ENCODE measurements at regions not wholly inside any gene's neighbourhood (a gene's known extent, or its start where the extent isn't known, plus 50 kb on each side); places are given as distances from the start of the nearest gene placed in this dataset.
"Not testable (repeated sequence)": the region's sequence is repeated elsewhere in the genome, so short reads cannot be mapped to it uniquely, and the experiment has no call there.

DNA sequence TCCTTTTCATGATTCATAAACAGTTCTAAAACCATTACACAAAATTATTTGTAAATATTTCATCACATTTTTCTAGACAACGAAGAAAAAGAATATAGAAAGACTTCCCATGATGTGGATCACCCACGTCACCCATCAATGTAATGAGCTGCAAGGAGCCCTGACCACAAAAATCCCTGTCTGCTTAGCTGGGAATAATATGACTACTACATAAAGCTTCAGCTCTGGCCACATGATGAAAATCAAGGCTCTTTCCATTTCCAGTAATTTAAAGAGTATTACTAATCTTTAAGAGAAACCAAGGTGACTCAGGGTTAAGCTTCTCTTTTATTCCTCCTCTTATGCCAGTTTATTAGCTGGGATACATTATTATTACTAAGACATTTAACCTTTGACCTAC is 180.8 kb upstream of the CACNA2D1 start:
- DNase-seq, result no peak

DNA sequence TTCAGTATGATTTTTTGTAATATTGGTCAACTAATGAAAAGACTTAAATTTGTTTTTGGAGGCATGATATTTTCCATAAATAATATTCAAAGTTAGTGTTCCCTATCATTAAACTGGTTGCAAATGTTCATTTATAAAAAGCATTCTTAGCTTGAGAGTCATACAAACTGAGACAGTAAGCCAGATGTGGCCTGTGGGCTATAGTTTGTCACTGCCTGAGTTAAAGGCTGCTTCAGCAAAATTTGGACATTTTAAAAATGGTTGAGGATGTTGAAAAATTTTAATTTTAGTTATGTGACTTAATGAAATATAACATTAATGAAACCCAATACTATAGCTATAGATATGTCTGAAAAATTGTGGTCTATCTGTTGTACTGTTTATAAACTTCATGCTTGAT is 180.2 kb upstream of the CACNA2D1 start:
- no peak for DNase-seq

DNA sequence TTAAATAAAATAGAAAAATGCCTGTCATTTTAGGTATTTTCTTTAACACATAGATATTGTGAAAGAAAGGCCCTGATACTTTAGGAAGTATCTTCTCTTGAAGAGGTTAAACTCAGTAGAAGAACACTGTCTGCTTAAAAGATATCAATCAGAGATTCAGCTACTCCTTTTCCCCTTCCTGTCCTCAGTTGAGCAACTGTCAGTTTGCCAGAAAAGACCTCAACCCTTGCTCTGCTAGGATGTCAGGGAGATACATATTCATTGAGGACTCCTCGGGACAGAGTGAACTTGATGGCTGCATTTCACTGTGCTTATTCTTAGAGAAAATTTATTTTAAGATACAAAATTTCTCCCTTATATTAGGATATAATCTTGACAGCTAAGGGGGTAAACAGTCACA is 173.6 kb upstream of the CACNA2D1 start:
- no peak for DNase-seq

DNA sequence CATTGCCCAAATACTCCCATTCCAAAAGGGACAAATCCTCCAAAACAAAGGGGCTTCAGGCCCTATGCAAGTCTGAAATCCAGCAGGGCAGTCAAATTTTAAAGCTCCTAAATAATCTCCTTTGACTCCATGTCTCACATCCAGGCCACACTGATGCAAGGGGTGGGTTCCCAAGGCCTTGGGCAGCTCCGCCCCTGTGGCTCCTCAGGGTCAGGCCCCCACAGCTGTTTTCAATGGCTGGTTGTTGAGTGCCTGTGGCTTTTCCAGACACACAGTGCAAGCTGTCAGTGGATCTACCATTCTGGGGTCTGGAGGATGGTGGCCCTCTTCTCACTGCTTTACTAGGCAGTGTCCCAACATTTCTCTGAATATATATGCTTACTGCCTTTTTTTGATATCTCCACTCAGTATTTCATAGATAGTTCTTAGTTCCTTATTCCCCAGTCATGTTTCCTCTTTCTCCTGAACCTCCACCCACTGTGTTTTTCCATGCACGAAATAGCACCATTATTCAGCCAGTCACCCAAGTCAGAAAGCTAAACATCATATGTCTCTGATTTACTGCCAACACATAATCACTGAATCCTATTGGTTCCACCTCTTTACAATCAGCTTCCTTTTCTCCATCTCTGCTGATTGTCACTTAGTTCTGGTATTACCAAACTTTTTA is 172.6 kb upstream of the CACNA2D1 start:
- DNase-seq, result no peak

DNA sequence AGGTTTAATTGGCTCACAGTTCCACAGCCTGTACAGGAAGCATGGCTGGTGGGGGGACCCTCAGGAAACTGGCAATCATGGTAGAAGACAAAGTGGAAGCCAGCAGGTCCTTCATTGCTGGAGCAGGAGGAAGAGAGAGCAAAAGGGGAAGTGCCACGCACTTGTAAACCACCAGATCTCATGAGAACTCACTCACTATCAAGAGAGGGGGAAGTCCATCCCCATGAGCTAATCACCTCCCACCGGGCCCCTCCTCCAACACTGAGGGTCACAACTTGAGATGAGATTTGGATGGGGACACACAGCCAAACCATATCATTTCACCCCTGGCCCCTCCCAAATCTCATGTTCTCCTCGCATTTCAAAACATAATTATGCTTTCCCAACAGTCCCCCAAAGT is 171.9 kb upstream of the CACNA2D1 start:
- no peak for DNase-seq

DNA sequence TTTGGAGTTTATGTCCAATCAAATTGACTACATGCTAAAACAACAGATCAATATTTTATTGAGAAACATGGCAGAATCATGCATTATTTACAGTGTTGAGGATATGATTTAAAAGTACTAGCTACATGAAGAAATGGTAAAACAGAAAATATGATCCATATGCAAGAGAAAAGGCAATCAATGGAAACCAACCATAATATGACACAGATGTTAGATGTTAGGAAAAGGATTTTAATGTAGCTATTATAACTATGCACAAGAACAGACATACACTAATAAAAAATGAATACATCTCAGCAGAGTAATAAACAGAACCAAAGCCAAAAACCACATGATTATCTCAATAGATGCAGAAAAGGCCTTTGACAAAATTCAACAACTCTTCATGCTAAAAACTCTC is 166.2 kb upstream of the CACNA2D1 start:
- DNase-seq, result no peak

DNA sequence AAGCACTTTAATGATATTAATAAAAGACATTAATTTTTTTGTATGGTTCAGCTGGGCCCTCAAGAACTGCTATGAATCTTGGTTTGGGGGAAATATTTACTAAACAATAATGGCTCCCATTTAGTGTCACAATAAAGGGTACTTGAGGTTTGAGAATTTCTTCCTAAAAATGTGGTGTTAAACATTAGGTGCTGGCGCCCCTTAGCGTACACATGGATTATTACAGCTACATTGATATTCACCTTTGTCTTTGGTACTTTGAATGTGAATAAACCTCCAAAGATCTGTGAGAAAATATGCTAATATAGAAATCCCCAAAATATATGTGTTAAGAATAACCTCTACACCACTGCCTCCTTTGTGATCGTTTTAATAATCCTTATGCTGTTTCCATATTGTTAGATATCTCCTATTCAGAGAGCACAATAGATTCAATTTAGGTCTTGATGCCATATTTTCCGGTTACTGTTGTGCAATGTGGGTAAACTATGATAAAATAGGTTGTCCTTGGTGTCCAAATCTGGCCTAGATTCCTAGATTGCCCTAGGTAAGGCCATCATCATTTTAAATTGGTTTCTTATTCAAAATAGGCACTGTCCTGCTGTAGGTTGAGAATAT is 161.8 kb upstream of the CACNA2D1 start:
- DNase-seq, result peak; percentile 45

DNA sequence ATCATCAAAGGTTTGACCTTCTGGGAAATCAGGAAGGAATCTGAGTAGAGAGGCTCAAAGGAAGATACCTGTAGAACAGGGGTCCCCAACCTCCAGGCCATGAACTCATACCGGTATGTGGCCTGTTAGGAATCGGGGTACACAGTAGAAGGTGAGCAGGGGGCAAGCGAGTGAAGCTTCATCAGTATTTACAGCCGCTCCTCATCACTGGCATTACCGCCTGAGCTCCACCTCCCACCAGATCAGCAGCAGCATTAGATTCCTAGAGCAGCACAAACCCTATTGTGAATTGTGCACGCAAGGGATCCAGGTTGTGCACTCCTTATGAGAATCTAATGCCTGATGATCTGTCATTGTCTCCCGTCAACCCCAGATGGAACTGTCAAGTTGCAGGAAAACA is 158.5 kb upstream of the CACNA2D1 start:
- no peak for DNase-seq

DNA sequence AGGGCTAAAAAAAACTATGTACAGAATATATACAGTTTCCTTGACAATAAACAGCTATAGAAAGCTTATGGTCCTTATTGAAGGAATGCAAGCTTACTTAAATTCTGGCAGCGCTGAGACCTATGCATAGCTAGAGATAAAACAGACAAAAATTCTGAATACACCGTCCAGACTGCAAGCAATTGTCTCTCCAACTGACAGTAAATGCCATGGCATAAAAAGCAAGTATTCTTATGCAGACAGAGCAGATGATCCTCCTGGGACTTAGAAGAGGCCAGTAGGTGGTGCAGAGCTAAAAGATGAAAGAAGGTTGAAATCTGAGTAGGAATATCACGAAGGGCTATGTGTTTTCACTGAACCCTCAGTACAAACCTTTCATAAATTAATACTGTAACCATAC is 157.0 kb upstream of the CACNA2D1 start:
- DNase-seq, result no peak

DNA sequence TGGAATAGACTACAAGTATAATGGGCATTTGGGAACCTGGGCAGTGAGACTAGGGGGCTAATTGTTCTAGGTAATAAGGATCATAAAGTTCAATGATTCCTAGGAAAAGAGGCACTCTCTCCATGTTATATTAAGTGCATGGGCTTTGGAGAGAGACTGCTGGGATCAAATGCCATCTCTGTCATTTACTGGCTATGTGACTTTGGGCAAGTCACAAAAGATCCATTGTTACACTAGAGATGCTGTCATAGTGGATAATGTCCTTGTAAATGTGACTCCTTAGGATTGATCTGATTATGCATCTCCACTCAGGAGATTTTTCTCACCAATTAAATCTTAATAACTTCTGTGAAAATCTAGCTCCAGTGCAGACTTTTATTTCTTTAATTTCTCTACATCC is 156.3 kb upstream of the CACNA2D1 start:
- no peak for DNase-seq

DNA sequence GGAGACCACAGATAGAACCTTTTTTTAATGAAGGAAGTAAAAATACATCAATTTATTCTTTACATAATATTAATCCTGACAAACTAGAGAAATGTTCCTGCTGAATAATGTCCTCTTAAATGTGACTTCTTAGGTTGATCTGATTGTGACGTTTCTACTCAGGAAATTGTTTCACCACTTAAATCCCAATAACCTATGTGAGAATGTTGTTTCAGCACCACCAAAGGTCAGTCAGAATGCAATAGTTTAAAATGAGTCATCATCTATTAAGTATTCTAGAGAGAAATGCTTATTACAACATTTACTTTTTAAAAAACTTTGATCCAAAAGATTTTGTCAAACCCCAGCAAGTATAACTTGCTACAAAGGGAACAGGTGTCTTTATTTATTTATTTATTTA is 155.4 kb upstream of the CACNA2D1 start:
- DNase-seq, result no peak

DNA sequence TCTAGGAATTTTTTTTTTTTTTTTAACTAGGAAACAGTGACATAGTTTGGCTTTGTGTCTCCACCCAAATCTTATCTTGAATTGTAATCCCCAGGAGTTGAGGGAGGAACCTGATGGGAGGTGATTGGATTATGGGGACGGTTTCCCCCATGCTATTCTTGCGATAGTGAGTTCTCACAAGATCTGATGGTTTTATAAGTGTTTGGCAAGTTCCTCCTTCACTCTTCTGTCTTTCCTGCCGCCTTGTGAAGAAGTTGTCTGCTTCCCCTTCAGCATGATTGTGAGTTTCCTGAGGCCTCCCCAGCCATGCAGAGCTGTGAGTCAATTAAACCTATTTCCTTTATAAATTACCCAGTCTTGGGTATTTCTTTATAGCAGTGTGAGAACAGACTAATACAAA is 152.2 kb upstream of the CACNA2D1 start:
- DNase-seq, result not testable (repeated sequence)

DNA sequence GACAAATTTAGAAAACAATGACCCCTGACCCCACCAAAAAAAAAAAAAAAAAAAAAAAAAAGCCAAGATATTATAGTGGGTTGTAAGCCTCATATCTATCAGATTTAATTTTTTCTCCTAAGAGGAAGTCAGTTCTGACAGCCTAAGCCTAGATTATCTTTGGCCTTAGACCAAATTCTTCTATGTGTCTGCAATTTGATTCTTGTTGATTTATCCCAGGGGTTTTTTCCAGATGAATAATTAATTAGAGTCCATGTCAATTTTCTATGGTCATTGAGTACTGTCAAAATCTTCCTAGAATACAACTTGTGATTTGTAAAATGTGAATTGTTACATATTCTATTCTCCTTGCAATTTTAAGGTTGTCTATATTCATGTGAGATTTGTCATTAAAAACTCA is 151.6 kb upstream of the CACNA2D1 start:
- no peak for DNase-seq

DNA sequence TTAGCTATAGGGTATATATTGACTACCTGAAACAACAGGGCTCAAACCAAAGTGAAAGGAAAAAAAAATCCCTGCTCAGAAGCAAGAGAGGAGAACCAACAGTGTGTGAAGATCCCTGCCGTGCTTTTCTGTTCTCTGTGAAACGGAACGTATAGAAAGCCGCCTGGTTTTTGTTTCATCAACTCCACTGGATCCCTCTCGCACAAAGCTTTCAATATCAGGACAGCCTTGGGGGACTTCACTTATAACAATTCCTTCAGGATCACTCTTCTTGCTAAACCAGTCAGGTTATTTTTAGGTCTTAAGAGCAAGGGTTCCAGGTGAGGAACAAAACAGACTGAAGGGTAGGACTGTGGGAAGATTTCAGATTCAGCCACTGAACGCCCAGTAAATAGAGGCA is 151.1 kb upstream of the CACNA2D1 start:
- DNase-seq, result no peak

DNA sequence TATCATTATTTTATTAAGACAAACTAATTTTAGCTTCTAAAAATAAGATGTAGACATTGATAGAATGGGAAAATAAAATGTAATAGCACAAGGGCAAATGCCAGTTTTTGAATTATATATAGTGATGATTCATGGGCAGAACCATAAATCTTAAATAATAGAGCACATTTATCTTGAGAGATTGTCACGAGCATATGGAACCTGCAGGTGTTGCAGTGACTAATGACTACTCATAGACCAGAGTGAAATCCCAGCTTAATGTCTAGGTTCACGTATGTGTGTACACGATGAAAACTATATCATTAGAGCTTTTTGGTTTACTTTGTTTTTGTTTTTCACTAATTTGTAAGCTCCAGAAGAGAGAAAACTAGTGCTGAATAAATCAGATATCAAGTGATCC is 150.2 kb upstream of the CACNA2D1 start:
- no peak for DNase-seq

DNA sequence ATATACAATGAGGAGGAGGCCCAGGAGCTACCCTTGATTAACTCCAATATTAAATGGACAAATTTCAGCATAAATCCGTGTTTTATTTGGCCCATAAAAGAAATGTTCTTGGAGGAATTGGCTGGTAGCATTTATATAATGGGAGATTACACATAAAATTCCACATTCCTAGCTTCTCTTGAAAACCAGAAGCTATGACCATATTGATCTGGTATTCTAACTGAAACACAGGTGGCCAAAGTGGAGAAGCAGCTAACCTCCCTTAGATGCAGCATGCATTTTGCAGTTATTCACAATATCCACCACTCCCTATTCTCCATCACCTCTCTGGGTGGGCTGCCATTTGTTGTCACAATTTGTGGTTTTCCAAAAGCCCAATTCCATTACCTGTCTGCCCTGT is 148.8 kb upstream of the CACNA2D1 start:
- no peak for DNase-seq

DNA sequence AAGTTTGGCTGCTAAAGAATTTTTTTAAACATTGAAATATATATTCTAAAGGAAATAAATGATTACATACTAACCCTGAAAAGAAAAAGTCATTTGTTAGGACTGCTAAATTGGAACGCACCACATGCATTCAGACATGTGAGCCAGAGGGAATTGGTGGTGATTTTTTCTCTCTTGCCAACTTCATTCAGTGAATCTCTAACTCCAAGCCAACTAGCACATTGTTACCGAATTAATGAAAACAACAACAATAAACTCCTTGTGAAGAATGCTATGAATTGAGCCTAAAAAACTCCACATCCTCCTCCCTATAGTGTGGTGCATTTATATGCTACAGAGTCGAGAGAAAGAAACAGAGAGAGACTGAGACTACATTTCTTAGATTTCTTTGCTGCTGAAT is 135.5 kb upstream of the CACNA2D1 start:
- DNase-seq, result no peak

DNA sequence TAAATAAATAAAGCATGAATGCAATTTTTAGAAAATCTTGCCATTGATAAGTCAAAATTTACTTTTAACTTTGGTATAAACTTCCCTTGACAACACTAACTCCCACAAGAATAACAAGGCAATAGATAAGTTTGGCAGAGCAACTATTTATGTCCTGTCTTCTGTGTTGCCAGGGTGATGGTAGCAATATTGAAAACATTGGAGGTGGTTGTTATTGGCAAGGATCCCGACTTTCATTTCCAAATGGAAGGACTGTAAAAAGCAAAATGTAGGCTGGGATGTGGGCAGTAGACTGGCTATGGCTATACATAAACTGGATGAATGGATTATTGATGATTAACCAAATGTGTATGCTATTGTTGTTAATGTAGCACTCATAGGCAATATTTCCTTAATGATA is 134.9 kb upstream of the CACNA2D1 start:
- DNase-seq, result no peak

DNA sequence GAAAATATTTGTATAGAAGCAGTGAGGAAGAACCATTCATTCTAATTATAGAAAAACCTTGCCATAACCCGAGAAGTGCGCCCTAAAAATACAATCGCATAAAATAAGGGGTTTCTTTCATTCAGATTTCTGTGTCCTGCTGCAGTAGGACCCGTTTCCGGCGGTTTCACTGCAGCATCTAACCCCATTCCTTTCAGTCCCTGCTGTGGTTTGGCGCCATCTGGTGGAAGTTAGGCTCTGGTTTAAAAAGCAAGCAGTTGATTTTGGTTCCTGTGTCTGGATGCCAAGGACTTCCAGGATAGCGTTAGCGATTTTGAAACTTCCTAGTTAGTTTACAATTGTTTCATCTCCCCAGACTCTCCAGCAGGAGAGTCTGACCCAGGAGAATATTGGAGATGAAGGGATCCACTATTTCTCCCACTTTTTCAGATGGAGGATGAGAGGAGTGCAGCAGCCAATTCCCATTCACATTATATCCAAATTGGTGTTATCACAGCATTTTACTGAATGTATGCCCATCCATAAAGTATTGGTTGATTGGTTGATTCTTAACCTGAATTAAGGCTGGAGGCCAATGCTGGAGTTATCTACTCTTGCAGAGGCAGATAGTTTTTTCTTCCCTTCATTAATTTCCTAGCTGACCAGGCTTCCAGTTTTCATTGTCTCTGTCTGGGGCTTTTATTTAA is 128.8 kb upstream of the CACNA2D1 start:
- DNase-seq, result peak; percentile 88

DNA sequence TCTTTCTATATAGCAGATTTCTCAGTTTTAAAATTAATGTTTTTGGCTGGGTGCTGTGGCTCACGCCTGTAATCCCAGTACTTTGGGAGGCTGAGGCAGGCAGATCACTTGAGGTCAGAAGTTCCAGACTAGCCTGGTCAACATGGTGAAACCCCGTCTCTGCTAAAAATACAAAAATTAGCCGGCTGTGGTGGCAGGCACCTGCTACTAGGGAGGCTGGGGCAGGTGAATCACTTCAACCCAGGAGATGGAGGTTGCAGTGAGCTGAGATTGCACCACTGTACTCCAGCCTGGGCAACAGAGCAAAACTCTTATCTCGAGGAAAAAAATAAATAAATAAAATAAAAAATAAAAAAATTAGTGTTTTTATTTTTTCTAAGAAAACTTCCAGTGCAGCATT is 127.5 kb upstream of the CACNA2D1 start:
- DNase-seq, result not testable (repeated sequence)

DNA sequence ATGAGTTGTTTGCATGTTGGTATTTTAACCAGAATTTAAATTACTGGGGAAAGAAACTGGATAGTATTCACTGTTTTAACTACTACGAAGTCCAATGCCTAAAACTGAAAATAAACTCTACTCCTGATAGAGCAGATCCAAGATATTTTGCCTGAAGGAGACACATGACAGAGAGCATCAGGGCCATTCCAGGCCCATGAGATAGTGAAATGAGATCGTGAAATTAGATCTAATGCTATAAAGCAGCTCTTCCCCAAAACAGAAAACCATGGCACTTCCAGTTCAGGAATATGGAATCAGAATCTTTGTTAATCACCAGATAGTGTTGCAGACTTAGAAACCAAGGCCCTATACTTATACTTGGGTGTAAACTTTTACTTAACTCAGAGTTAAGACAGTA is 124.3 kb upstream of the CACNA2D1 start:
- DNase-seq, result no peak

DNA sequence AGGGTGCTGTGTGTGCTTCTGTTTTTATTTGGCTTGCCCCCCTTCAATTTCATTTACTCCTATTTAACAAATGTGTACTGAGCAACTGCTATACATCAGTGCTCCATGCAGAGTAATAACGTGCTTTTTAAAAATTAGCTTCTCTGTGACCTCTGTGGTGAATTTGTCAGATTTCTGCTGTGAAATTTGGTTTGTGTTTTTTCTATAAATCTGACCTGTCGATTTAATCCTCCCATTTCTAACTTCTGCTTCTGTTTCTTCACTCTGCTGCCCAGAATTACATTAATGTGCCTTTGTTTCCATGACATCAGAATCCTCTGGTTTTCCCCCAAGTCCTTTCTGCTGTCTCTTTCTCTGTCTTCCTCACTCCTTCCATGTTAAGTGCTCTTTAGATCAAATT is 123.8 kb upstream of the CACNA2D1 start:
- DNase-seq, result no peak

DNA sequence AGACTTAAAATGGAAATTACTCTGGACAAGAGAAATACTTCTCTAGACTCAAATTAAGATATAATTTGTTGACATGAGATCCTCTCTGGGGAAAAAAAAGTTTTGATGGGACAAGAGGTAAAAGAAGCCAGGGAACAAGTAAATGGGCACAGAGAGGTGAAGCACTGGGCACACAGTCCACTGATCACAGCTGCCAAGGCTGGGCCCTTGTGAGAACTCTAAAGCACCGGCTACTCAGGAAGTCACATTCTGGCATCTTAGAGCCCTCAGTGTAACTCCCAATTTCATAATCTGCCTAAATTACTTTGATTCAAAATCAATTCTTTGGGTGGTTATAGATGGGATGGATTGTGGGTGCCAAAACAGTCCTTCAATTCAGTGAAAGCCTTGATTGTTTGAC is 123.2 kb upstream of the CACNA2D1 start:
- DNase-seq, result peak; percentile 10

DNA sequence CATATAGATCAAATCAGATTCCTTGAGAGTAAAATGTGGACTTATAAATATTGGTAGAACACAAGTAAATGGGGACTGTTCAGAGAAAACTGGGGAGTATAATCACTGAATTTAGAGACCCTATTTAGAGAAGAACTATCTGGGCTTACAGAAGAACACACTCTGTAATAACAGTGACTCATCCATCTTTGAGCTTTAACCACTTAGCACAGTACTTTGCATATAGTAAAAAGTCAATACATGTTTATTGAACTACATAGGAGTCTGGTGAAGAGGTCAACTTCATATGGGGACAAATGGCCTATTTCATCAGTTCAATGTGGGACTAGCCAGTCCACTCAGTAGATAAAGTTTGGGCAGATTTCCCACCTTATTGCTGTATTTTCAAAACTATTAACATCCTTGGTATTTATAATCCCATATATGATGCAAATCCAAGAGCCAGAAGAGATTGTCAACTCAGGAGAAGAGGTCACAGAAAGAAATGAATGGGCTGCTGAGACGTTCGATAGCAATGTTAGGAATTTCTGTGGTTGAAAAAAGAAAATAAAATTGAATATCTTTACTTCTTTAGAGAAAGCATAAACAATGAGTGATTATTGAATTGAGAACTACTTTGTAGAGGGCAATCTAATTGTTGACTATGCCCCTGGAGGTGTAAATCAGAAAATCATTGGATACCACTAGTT is 119.3 kb upstream of the CACNA2D1 start:
- no peak for DNase-seq

Measured in RPMI8226 (cell line).